NB4 (cell line): ENCODE measurements at regions not wholly inside any gene's neighbourhood (a gene's known extent, or its start where the extent isn't known, plus 50 kb on each side); places are given as distances from the start of the nearest gene placed in this dataset.

Source experiments
- MAX ChIP-seq: IDR thresholded peaks from 2 replicates; pipeline ENCODE4 v1.6.1; 2011; ENCODE audit warnings: low read depth, low read length
- MYC ChIP-seq: IDR thresholded peaks from 2 replicates; pipeline ENCODE4 v1.6.1; 2011; ENCODE audit warnings: low read depth, low read length
- POLR2A ChIP-seq: IDR thresholded peaks from 2 replicates; pipeline ENCODE4 v1.6.1; 2011; ENCODE audit warnings: mild to moderate bottlenecking; ENCODE audit not compliant: insufficient read length; ENCODE audit errors: extremely low read depth
- TF ChIP-seq, protein P1 (sequence below): IDR thresholded peaks from one replicate; pipeline ENCODE4 v1.5.1; 2012; ENCODE audit warnings: low read depth, low read length

DNA sequence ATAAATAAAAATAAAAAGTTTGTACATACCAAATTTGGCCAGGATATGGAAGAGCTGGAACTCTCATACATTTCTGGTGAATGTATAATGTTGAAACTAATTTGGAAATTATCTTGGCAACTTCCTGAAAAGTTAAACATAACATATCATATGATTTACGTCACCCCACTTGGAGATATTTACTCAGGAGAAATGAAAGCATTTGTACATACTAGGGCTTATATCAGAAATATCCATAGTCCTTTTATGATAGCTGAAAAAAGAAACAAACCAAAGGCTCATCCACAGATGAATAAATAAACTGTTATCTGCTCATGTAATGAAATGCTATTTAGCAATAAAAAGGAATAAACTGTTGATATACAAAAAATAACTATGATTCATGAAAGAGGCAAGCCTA lies 318.2 kb upstream of the NRXN1 start:
- TF ChIP-seq, protein P1, sequence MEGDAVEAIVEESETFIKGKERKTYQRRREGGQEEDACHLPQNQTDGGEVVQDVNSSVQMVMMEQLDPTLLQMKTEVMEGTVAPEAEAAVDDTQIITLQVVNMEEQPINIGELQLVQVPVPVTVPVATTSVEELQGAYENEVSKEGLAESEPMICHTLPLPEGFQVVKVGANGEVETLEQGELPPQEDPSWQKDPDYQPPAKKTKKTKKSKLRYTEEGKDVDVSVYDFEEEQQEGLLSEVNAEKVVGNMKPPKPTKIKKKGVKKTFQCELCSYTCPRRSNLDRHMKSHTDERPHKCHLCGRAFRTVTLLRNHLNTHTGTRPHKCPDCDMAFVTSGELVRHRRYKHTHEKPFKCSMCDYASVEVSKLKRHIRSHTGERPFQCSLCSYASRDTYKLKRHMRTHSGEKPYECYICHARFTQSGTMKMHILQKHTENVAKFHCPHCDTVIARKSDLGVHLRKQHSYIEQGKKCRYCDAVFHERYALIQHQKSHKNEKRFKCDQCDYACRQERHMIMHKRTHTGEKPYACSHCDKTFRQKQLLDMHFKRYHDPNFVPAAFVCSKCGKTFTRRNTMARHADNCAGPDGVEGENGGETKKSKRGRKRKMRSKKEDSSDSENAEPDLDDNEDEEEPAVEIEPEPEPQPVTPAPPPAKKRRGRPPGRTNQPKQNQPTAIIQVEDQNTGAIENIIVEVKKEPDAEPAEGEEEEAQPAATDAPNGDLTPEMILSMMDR: no peak
- TF ChIP-seq POLR2A (no peak), MAX (no peak), MYC (no peak)
